K562 (cell line): ENCODE measurements at regions not wholly inside any gene's neighbourhood (a gene's known extent, or its start where the extent isn't known, plus 50 kb on each side); places are given as distances from the start of the nearest gene placed in this dataset.
A peak's percentile ranks its signal among the peaks of the same experiment; 100 is the strongest.

Experiments used
- ATAC-seq: fragments of 200-7000 bp; cut with Tn5 transposase; 3 replicates; pipeline ENCODE4 v1.9.1; 2020; ENCODE audit warnings: moderate library complexity
- BruUV-seq: library from RNA; stranded (reverse); fragments of 400-500 nt; replicated peaks from 2 replicates; lab custom pipeline; 2021; lab: Mats Ljungman, UMichigan
- CTCF ChIA-PET: fragments of 300-600 bp; formaldehyde crosslinking; extraction: SDS; loops from one replicate; lab custom pipeline; 2021; ENCODE audit warnings: low intra/inter-chr PET ratio; lab: Yijun Ruan, JAX
- POLR2A ChIA-PET: fragments of 300-600, 350-650 bp; sonication (Branson Sonifier 250); formaldehyde crosslinking; extraction: SDS; loops from one replicate; lab custom pipeline; 2021; ENCODE audit warnings: antibody characterized with exemption, inconsistent platforms; lab: Yijun Ruan, JAX
- DNase-seq, 4 experiments: peaks; one replicate each; pipeline versions ENCODE4 v3.0.0 to v3.0.0-alpha.2; 2011 to 2018; ENCODE audit warnings: low spot score in 3 of 4, mixed read lengths in 3 of 4; ENCODE audit errors: extremely low read depth in 1 of 4
- FAIRE-seq: peaks from 2 replicates; lab custom pipeline; 2011; peaks lifted over from hg19 to GRCh38; lab: Jason Lieb, UNC
- H2AFZ ChIP-seq: 2 replicates; pipeline ENCODE4 v1.6.0; 2011; ENCODE audit warnings: low read depth, low read length, control low read depth, inconsistent platforms
- H3K27ac ChIP-seq: fragments of 200-600 bp; 3 replicates; pipeline ENCODE4 v1.8.0; 2011; ENCODE audit warnings: low read depth, mild to moderate bottlenecking, control low read depth, inconsistent platforms, low read length, moderate library complexity, mixed read lengths; ENCODE audit errors: extremely low read depth
- H3K27me3 ChIP-seq, 2 experiments: fragments of 300-600 bp in 1 of 2; 2 replicates in 1 of 2; 3 replicates in 1 of 2; pipeline versions ENCODE4 v1.6.0 to v1.8.0; 2011; ENCODE audit warnings: inconsistent platforms in 2 of 2, low read length in 2 of 2, mild to moderate bottlenecking in 1 of 2, mixed read lengths in 1 of 2, moderate library complexity in 1 of 2; ENCODE audit not compliant: control insufficient read depth in 2 of 2, insufficient read depth in 2 of 2
- H3K36me3 ChIP-seq: fragments of 300-600 bp; 3 replicates; pipeline ENCODE4 v1.8.0; 2011; ENCODE audit warnings: mild to moderate bottlenecking, low read length, inconsistent platforms; ENCODE audit not compliant: control insufficient read depth, insufficient read depth
- H3K4me1 ChIP-seq, 2 experiments: fragments of 200-600 bp in 1 of 2; replicated peaks in 1 of 2; 2 replicates in 1 of 2; 3 replicates in 1 of 2; pipeline versions ENCODE4 v1.5.1 to v1.8.0; 2011; ENCODE audit warnings: inconsistent platforms in 2 of 2, low read length in 2 of 2, mild to moderate bottlenecking in 1 of 2, mixed read lengths in 1 of 2, moderate library complexity in 1 of 2; ENCODE audit not compliant: control insufficient read depth in 2 of 2, insufficient read depth in 2 of 2
- H3K4me2 ChIP-seq: 2 replicates; pipeline ENCODE4 v1.6.1; 2011; ENCODE audit warnings: low read length, control low read depth, inconsistent platforms, mixed read lengths; ENCODE audit not compliant: insufficient read depth
- H3K4me3 ChIP-seq: fragments of 200-600 bp; sonication (generic), shearing (Covaris generic); 2 replicates; pipeline ENCODE4 v1.5.1; 2016; ENCODE audit warnings: control low read depth, inconsistent platforms
- H3K79me2 ChIP-seq: fragments of 200-600 bp; 3 replicates; pipeline ENCODE4 v1.8.0; 2011; ENCODE audit warnings: low read length, inconsistent platforms; ENCODE audit not compliant: control insufficient read depth, insufficient read depth
- H3K9ac ChIP-seq, 2 experiments: 2 replicates each; pipeline versions ENCODE4 v1.6.0 to v1.6.1; 2011; ENCODE audit warnings: low read depth in 2 of 2, low read length in 2 of 2, control low read depth in 1 of 2, inconsistent platforms in 1 of 2, mild to moderate bottlenecking in 1 of 2, mixed read lengths in 1 of 2; ENCODE audit not compliant: insufficient read depth in 1 of 2
- H3K9me1 ChIP-seq: one replicate; pipeline ENCODE4 v1.6.0; 2011; ENCODE audit warnings: inconsistent platforms, mild to moderate bottlenecking, low read length, moderate library complexity; ENCODE audit not compliant: control insufficient read depth, insufficient read depth
- H3K9me3 ChIP-seq: replicated peaks from 2 replicates; pipeline ENCODE4 v1.5.1; 2011; ENCODE audit warnings: low read depth, low read length, inconsistent platforms; ENCODE audit not compliant: control insufficient read depth, insufficient read depth
- H4K20me1 ChIP-seq: replicated peaks from 2 replicates; pipeline ENCODE4 v1.6.1; 2011; ENCODE audit warnings: low read length, inconsistent platforms, mixed read lengths; ENCODE audit not compliant: control insufficient read depth, insufficient read depth
- BCOR ChIP-seq: fragments of 450-650 bp; IDR thresholded peaks from 2 replicates; pipeline ENCODE4 v1.6.1; 2016
- CC2D1A ChIP-seq: fragments of 450-650 bp; IDR thresholded peaks from 2 replicates; pipeline ENCODE4 v1.6.1; 2017; ENCODE audit warnings: mild to moderate bottlenecking
- CTCF ChIP-seq, 3 experiments: IDR thresholded peaks in 2 of 3; conservative IDR thresholded peaks in 1 of 3; 2 replicates each; pipeline ENCODE4 v1.5.1; 2011 to 2012; ENCODE audit warnings: low read length in 3 of 3, mild to moderate bottlenecking in 3 of 3, control low read depth in 2 of 3, improper control_type of control experiment in 1 of 3, inconsistent platforms in 1 of 3, low read depth in 1 of 3, mixed read lengths in 1 of 3, moderate library complexity in 1 of 3; ENCODE audit not compliant: insufficient read depth in 2 of 3
- EGR1 ChIP-seq: fragments of 450-650 bp; conservative IDR thresholded peaks from 2 replicates; pipeline ENCODE4 v1.6.1; 2017; ENCODE audit warnings: mild to moderate bottlenecking
- HNRNPH1 ChIP-seq: fragments of 200-400 bp; formaldehyde crosslinking; optimal IDR thresholded peaks from 2 replicates; pipeline ENCODE3; 2017; ENCODE audit warnings: low read depth, mild to moderate bottlenecking, low read length, moderate library complexity
- REST ChIP-seq, 2 experiments: fragments of 450-650 bp; formaldehyde crosslinking in 1 of 2; IDR thresholded peaks; 2 replicates each; pipeline versions ENCODE4 v1.4.0 to v1.6.1; 2014 to 2020; ENCODE audit warnings: mild to moderate bottlenecking in 2 of 2, borderline replicate concordance in 1 of 2, low read depth in 1 of 2
- SMARCA5 ChIP-seq: fragments of 450-650 bp; IDR thresholded peaks from 2 replicates; pipeline ENCODE4 v1.6.1; 2016
- SMC3 ChIP-seq: conservative IDR thresholded peaks from 2 replicates; pipeline ENCODE4 v1.6.1; 2011; ENCODE audit warnings: low read depth, low read length, improper control_type of control experiment; ENCODE audit not compliant: insufficient read depth
- SP1 ChIP-seq: sonication (generic); formaldehyde crosslinking; IDR thresholded peaks from 2 replicates; pipeline ENCODE4 v1.8.1; 2022; ENCODE audit warnings: mild to moderate bottlenecking, missing genetic modification reagents
- ZNF124 ChIP-seq: sonication (generic); formaldehyde crosslinking; IDR thresholded peaks from 2 replicates; pipeline ENCODE4 v1.8.1; 2022; ENCODE audit warnings: missing genetic modification reagents
- ZNF75A ChIP-seq: fragments of 450-650 bp; formaldehyde crosslinking; IDR thresholded peaks from 2 replicates; pipeline ENCODE4 v1.4.0; 2020; ENCODE audit warnings: mild to moderate bottlenecking
- WGBS: fragments of 100-300 bp; shearing (Covaris generic); methylation state at CpG from one replicate; pipeline ENCODE4 v1.1.6; 2016; ENCODE audit warnings: low coverage, mixed read lengths; ENCODE audit not compliant: insufficient coverage; ENCODE audit errors: missing lambda C conversion rate; 5-methylcytosine and 5-hydroxymethylcytosine counted together
- in situ Hi-C: fragments of 300-500 bp; cut with MboI; formaldehyde crosslinking; loops from 4 replicates; pipeline ENCODE4 v1.15.0; 2018; ENCODE audit warnings: inconsistent platforms, mixed read lengths
- intact Hi-C: fragments of 100-400 bp; cut with micrococcal nuclease; formaldehyde crosslinking; loops from 2 replicates; pipeline ENCODE4 v1.14.2; 2022

DNA sequence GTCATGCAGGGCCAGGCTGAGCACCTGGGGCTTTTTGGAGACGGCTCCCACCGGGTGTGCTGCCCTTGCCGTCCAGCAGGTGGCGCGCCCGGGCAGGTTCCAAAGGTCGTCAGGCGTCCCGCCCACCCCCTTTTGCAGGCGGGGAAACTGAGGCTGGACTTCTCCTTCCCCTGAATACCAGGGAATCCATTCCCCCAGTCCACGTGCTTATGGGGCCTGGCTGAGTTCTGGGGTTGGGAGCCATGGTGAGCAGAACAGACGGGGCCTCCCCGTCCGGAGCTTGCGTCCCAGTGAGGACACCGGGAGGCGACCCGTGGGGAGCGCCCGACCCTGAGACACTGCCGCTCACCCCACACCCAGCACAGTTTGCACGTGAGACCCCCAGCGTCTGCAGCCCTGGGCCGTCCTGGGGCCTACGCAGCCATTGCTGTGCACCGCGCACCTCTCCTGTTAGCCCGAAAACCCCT, 51.8 kb upstream of the JPH3 start:
- POLR2A ChIA-PET: no interaction called here
- FAIRE-seq (no peak), ATAC-seq (peak; percentile 81), DNase-seq (peak; percentile 61 to 77 (median 74))
- no peak overlapping the region for H3K4me3 ChIP-seq
- CTCF ChIA-PET: interaction anchor here (1.3 to 2.2 kb wide), 2 partner anchors 85 to 321 kb away, joined by 5 to 23 read pairs; no protein-coding TSS in a partner anchor
- peaks cover 3% of the 10 kb centered on the region for H3K9me1 ChIP-seq
- in situ Hi-C loops (no loop called here), intact Hi-C loops (loop anchor here (1.0 to 5.0 kb wide), 2 partner anchors 21 to 87 kb away; no protein-coding TSS in a partner anchor)
- H2AFZ ChIP-seq: no peak overlapping the region
- H3K4me2 ChIP-seq: 0 out of 2 replicates have a peak overlapping the region, but pooled peaks have one; percentile 11
- no peak overlapping the region for H3K9ac ChIP-seq
- 0 out of 2 replicates have a peak, but pooled peaks cover 3% of the 10 kb centered on the region for H3K9me3 ChIP-seq
- H3K27me3 ChIP-seq: peaks cover 41 to 80% of the 10 kb centered on the region in 2 experiments
- WGBS: 15% methylated on average over 24 of the region's 28 CpGs
- no TSS peak for BruUV-seq
- no peak overlapping the region for H3K27ac ChIP-seq
- H4K20me1 ChIP-seq: peaks cover 17% of the 10 kb centered on the region; the same call in 1 of the 2 replicates
- no peaks in the 10 kb centered on the region for H3K36me3 ChIP-seq
- H3K79me2 ChIP-seq: no peaks in the 10 kb centered on the region
- H3K4me1 ChIP-seq: peaks cover 0 to 18% of the 10 kb centered on the region in 2 experiments; a peak in 3 of 5 replicates
- peak; percentile 46 for TF ChIP-seq EGR1
- peak; percentile 49; the same call in 1 of the 2 replicates for TF ChIP-seq BCOR
- TF ChIP-seq ZNF124 (CRISPR knock-in tag): no peak
- TF ChIP-seq REST (IDR thresholded peaks at IDR 0.05; ENCODE audit: borderline replicate concordance): peak; percentile 67
- TF ChIP-seq REST (CRISPR knock-in tag; IDR thresholded peaks at IDR 0.05; ENCODE audit: low read depth): no peak
- no peak for TF ChIP-seq ZNF75A (CRISPR knock-in tag)
- TF ChIP-seq SMARCA5: no peak
- TF ChIP-seq SMC3: peak; percentile 65
- TF ChIP-seq CTCF (IDR thresholded peaks at IDR 0.05 in 2 of 3, conservative IDR thresholded peaks at IDR 0.05 in 1 of 3; ENCODE audit: insufficient read depth in 2 of 3, low read depth in 1 of 3, low read length in 3 of 3): peak; percentile 79 to 93 (median 84)
- TF ChIP-seq HNRNPH1: no peak
- peak; percentile 39; the same call in 1 of the 2 replicates for TF ChIP-seq SP1 (CRISPR knock-in tag)
- 0 out of 2 replicates have a peak, but pooled peaks have one; percentile 26 for TF ChIP-seq CC2D1A
